ENCODE measurements at regions not wholly inside any gene's neighbourhood (a gene's known extent, or its start where the extent isn't known, plus 50 kb on each side); places are given as distances from the start of the nearest gene placed in this dataset.

DNA sequence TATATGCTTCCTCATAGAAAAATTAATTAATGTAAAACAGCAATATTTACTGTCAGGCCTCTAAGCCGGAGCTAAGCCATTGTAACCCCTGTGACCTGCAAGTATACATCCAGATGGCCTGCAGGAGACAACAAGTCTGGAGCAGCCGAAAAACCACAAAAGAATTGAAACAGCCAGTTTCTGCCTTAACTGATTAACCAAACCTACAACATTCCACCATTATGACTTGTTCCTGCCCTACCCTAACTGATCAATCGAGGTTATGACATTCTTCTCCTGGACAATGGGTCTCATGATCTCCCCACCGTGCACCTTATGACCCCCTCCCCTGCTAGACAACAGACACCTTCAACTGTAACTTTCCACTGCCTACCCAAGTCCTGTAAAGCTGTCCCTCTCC, 205.8 kb upstream of the DUSP10 start:
- WGBS, 3 donors = 67 to 89% (median 84%) methylated on average over 4 of the region's 4 CpGs
- no peak overlapping the region for H3K27ac ChIP-seq (ENCODE audit: low read depth, low read length)

DNA sequence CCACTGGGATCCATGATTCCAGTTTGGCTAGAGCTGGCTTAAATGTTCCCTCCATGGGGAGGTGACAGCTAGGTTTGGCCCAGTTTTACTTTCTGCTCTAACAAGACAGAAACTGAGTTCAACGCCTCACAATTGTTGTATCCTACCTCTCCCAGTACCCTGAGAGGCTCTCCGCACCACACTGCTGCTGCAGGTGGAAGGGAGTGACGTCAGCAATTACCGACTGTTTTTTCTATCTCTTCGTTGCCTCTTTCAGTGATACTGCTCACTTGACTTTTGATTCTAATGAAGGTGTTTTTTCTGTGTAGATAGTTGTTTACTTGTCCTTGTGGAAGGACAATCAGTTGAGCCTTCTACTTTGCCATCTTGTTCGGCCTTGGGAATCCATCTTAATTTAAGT, 204.9 kb upstream of the DUSP10 start:
- no peak overlapping the region for H3K27ac ChIP-seq (ENCODE audit: low read depth, low read length)
- WGBS, 3 donors = 92 to 96% (median 94%) methylated on average over 6 of the region's 6 CpGs

DNA sequence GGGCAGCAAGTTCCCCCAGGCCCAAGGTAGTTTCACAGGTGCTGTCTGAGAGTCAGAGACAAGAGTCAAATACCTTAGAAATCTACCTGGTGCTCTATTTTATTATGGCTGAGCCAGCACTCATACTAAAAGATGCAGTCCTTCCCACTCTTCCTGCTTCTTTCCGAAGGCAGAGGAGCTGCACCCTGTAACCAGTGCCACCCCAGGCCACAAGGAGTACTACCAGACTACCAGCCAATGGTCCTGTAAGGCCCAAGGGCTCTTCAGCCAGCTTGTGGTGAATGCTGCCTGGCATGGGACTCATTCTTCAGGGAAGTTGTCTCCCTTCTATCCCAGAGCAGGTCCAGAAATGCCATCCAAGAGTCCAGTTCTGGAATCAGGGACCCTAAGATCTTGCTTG, 203.8 kb upstream of the DUSP10 start:
- H3K27ac ChIP-seq (ENCODE audit: low read depth, low read length) = no peak overlapping the region
- WGBS, 3 donors = 73 to 94% (median 83%) methylated on average over 1 of the region's 1 CpG

DNA sequence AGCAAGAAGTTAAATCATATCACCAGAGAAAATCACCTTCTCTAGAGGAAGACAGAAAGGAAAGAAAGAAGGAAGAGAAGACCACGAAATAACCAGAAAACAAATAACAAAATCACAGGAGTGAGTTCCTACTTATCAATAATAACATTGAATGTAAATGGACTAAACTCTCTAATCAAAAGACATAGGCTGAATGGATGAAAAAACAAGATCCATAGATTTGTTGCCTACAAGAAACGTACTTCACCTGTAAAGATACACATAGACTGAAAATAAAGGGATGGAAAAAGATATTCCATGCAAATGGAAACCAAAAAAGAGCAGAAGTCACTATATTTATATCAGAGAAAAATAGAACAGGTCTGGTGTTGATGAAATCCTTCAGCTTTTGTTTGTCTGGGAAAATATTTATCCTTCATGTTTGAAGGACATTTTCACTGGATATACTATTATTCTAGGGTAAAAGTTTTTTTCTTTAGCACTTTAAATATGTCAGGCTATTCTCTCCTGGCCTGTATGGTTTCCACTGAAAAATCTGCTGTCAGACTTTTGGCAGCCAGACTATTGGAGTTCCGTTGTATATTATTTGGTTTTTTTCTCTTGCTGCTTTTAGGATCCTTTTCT, 202.5 kb upstream of the DUSP10 start:
- WGBS, 3 donors = 70 to 75% (median 72%) methylated on average over 3 of the region's 3 CpGs
- H3K27ac ChIP-seq (ENCODE audit: low read depth, low read length) = no peak overlapping the region

DNA sequence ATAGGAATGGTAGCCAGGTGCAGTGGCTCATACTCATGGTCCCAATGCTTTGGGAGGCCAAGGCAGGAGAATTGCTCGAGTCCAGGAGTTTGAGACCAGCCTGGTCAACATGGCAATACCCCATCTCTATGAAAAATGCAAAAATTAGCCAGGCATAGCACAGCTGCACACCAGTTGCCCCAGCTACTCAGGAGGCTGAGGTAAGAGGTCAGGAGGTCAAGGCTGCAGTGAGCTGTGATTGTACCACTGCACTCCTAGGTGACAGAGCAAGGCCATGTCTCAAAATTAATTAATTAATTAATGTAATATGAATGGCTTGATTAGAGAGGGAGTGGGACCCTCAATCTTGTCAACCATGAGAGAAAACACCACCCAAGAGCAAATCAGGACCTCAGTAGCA, 198.7 kb upstream of the DUSP10 start:
- 77 to 83% (median 83%) methylated on average over 1 of the region's 1 CpG for WGBS, 3 donors
- H3K27ac ChIP-seq (ENCODE audit: low read depth, low read length) = no peak overlapping the region

DNA sequence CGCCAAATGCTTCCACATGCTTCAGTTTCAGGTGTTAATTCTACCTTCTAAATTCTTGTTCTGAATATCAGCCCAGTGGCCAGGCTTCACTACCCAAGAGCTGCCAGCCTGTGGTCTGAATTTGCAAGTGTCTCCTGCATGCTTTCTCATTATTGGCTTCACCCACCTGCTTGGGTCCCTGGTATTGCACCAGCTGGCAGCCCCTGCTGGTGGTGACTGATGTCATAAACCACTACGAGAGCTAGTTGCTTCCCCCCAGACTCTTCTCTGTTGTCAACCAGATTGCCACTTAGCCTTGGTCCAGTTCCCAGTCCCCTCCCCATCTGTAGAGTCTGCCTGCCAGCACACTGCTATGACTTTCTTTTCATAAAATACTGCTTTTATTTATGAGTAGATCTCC, 197.7 kb upstream of the DUSP10 start:
- 55 to 69% (median 63%) methylated on average over 2 of the region's 2 CpGs for WGBS, 3 donors

DNA sequence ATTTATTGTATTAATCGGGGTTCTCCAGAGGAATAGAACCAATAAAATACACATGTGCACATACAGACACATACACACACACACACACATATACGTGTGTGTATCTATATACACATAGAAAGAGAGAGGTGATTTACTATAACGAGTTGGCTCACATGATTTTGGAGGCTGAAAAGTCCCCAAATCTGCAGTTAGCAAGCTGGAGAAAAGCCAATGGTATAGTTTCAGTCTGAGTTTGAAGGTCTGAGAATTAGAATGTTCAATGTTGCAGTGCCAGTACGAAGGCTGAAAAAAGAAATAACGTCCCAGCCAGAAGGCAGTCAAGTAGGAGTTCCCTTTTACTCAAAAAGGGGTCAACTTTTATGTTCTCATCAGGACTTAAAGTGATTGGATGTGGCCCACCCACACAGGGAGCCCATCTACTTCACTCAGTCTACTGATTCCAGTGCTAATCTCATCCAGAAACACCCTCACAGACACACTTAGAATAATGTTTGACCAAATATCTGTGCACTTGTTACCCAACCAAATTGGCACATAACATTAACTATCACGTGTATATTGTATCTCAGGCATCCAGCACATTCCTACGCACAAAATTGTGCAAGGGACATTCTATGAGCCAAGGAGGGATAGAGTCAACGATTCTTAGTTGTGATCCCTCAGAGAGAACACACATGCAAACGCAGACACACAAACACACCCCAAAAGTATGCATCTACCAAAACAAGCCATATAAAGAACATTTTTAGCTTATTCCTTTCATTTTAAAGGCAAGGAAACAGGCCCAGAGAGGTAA, 195.5 kb upstream of the DUSP10 start:
- WGBS, 3 donors = 75 to 81% (median 76%) methylated on average over 9 of the region's 9 CpGs
- H3K27ac ChIP-seq (ENCODE audit: low read depth, low read length) = no peak overlapping the region

More for the DNA sequence above, 197.7 kb upstream of the DUSP10 start:
- no peak overlapping the region for H3K27ac ChIP-seq (ENCODE audit: low read depth, low read length)

DNA sequence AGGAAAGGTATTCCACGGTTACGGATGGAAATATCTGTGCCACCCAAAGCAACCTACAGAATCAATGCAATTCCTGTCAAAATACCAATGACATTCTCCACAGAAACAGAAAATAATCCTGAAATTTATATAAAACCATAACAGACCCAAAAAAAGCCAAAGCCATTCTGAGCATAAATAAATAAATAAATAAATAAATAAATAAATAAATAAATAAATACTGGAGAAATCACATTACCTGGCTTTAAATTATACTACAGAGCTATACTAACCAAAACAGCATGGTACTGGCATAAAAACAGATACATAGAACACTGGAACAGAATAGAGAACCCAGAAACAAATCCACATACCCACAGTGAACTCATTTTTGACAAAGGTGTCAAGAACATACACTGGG, 191.9 kb upstream of the DUSP10 start:
- 92 to 100% (median 96%) methylated on average over 2 of the region's 2 CpGs for WGBS, 3 donors
- H3K27ac ChIP-seq (ENCODE audit: low read depth, low read length) = no peak overlapping the region

DNA sequence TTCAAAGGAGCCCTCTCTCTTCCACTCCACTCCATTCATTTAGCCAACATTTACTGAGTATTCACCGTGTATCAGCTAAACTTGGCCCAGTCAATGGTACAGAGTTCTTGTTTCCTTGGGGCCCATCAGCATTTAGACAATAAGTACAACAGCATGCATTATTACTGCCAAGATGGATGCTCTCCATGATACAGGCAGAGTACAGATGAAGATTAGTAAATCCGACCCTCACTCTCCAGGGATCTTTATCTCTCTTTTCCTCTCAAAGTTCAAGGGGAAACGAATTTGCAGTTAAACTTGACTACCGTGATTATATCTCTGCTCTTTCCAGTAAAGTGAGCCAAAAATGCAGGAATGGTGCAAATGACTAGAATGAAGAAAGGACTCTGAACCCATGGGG, 184.6 kb upstream of the DUSP10 start:
- 46 to 59% (median 52%) methylated on average over 4 of the region's 4 CpGs for WGBS, 3 donors
- no peak overlapping the region for H3K27ac ChIP-seq (ENCODE audit: low read depth, low read length)

DNA sequence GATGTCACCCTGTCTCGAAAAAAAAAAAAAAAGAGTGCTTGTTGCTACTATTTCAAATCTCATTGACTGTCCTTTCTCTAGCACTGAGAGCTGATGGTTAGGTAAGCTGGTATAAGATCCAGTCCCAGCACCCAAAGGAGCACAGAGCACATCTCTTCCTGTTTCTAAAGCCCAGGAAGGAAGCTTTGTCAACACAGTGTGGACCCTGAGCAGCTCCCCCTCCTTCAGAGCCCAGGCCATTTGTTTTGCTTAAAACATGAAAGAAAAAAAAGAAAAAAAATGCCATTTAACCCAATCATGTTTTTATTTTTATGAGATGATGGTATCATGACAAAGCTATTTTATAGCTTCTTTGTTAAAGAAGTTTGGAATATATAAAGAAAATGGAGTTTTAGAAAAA, 184.1 kb upstream of the DUSP10 start:
- WGBS, 3 donors = 40 to 72% (median 55%) methylated on average over 1 of the region's 1 CpG
- H3K27ac ChIP-seq (ENCODE audit: low read depth, low read length) = no peak overlapping the region

DNA sequence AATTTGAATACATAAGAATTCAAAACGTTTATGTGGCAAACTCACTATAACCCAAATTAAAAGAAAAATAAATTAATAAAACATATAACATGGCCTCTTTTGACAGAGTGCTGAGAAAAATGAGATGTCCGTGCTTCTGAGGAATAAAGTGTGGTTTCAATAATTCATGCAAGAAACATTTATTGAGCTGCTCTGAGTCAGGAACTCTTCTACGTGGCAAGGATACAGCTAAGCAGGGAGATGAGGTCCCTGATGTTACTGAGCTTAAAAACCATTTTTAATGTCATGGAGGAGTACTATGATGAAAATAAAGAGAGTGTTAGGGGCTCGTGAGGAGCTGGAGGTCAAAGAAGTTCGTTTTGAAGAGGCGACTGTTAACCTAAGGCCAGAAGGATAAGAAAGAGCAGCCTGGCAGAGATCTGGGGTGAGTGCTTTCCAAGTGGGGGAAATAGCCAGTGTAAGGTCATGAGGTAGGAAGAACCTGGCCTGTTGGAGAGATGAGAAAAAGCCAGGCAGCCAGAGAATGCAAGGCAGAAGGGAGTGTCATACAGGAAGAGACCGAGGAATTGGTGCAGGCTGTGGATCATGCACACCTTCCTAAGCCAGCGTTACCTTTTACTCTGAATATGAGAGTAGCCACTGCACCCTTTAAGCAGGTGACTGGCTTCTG, 182.2 kb upstream of the DUSP10 start:
- H3K27ac ChIP-seq (ENCODE audit: low read depth, low read length) = no peak overlapping the region
- 81 to 86% (median 84%) methylated on average over 8 of the region's 8 CpGs for WGBS, 3 donors

DNA sequence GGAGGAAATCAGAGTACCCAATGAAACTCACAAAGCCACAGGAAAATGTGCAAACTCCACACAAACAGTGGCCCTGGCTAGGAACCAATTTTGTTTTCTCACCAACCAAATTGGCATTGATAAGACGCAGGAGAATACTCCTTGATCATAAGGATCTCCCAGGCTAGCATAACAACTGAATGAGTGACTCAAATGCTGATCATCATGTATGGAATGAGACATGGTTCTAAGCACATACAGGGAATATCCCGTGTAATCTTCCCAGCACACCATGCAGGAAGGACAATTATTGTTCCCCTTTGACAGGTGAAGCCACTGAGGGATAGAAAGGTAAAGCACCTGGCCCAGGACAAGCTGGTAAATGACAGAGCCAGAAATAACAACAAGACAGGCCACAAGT, 180.0 kb upstream of the DUSP10 start:
- WGBS, 3 donors = 87 to 93% (median 87%) methylated on average over 2 of the region's 2 CpGs
- H3K27ac ChIP-seq (ENCODE audit: low read depth, low read length) = no peak overlapping the region

DNA sequence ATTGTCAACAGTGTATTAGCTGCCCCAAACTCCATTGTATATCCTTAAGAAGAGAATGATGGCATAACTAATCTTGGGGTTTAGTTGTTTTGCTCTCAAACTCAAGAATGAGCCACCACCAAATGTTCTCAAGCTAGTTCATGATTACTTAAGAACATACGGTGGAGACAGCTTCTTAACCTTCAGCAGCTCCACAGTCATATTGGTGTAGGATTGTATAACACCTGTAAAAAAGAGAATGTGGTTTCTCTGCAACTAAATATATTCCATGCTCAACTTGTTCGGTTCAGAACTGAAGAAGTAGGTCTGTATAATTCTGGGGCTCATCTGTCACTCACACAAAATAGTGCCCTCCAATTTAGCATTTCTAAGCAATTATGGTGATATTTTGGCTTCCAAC, 177.9 kb upstream of the DUSP10 start:
- no peak overlapping the region for H3K27ac ChIP-seq (ENCODE audit: low read depth, low read length)
- WGBS, 3 donors = 82 to 92% (median 83%) methylated on average over 2 of the region's 2 CpGs

DNA sequence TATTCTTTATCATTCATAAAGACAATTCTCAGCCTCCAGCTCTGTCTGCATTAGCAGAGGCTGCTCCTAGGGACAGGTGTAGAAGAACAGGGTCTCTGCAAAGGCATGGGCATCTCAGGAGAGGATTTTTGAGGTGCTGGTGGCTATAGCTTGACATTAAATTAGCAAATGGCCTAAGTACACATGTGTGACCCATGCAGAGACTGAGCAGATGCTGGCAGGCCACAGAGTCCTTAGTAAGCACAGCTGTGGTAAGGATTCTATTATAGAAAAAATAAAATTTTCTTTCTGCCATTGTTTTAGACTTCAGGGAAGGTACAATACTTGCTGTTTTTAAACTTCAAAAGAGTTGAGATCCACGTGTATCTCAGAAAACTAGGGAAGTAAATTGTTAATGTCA, 177.5 kb upstream of the DUSP10 start:
- WGBS, 3 donors = 64 to 74% (median 72%) methylated on average over 1 of the region's 1 CpG
- H3K27ac ChIP-seq (ENCODE audit: low read depth, low read length) = no peak overlapping the region

DNA sequence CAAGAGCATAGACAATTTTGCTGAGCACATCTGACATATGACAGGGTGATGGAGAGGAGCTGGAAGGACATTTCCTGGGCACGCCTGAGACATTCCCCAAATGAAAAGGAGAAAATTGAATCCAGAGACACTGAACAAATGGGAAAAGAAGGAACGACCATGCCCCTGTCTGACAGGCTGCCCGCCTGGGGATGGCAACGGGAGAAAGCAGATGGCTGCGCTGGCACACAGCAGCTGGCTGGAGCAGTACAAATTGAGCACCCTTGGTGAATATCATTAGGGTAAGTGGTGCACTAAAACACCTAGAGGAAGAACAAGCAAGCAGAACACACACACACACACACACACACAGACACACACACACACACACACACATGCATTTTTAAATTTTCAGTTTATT, 174.3 kb upstream of the DUSP10 start:
- H3K27ac ChIP-seq (ENCODE audit: low read depth, low read length) = no peak overlapping the region
- 93 to 97% (median 94%) methylated on average over 5 of the region's 5 CpGs for WGBS, 3 donors

DNA sequence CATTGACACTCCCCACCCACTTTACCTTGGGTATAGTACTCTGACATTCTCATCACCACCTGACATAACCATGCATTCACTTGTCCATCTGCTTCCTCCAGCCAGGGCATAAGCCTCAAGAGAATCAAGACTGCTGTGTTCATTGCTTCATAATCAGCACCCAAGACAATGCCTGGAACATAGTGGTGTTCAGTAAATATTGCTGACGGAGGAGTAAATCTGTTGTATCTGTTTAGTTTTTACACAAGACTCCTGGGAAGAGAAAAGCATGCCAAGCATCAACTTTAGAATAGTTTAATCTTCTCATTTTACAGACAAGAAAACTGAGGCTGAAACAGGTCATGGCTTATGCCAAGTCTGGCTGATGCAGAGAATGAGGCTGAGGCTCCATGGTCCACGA, 173.9 kb upstream of the DUSP10 start:
- 79 to 87% (median 81%) methylated on average over 2 of the region's 2 CpGs for WGBS, 3 donors

DNA sequence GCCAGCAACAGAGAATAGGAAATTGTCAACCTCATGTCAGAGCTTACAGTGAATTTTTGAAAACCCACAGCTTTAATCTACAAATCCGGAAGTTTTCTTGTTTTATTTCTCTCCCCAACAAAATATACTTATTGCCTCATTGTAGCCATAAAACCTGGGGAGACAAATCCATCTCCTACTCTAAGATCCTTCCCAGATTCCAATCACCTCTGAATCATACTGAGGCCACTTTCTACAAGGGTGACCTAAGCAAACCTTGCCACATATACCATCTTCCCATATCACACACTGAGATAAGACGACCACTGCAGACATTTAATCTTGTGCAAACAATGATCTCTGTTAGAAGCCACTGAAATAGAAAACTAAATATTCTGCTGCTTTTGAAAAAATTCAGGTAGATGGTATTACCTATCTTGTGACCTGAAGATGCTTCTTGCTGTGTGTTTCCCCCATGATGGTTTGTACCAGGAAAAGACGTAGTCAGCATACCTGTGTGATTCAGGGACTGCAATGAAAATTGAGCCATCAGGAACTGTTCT, 171.5 kb upstream of the DUSP10 start:
- no peak overlapping the region for H3K27ac ChIP-seq (ENCODE audit: low read depth, low read length)
- WGBS, 3 donors = 65 to 86% (median 81%) methylated on average over 3 of the region's 3 CpGs

More for the DNA sequence above, 173.9 kb upstream of the DUSP10 start:
- no peak overlapping the region for H3K27ac ChIP-seq (ENCODE audit: low read depth, low read length)

DNA sequence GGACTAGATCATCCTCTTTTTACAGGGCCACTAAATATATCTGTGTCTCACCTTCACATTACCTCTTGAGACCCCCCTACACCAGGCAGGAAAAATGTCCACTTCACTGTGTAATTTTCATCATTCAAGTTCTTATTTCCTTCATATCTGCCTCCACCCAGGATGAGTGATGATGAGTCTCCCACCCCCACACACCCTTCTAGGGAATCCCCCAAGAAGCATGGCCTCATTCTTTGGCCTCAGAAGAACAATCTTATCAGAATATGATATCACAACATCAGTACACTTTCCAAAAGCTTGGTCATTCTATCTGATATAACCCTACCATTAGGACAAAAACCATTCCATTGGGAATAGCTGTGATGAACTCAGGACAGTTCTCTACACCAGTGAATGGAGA, 170.3 kb upstream of the DUSP10 start:
- no peak overlapping the region for H3K27ac ChIP-seq (ENCODE audit: low read depth, low read length)

DNA sequence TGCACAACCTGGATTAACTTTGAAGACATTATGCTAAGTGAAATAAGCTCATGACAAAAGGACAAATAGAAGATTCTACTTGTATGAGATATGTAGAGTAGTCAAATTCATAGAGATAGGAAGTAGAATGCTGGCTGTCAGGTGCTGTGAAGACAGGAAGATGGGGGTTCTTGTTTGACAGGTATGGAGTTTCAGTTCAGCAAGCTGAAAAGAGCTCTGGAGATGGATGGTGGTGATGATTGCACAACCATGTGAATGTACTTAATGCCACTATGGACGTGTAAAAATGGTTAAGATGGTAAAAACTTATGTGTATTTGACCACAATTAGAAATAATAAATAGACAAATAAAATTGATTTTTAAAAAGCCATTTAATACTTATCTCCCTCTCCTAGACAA, 169.8 kb upstream of the DUSP10 start:
- H3K27ac ChIP-seq (ENCODE audit: low read depth, low read length) = no peak overlapping the region
- 64 to 83% (median 77%) methylated on average over 1 of the region's 1 CpG for WGBS, 3 donors

All from adipose tissue (tissue), 3 donors.